Fibroblast of peridontal ligament (primary cell): ENCODE measurements at regions not wholly inside any gene's neighbourhood (a gene's known extent, or its start where the extent isn't known, plus 50 kb on each side); places are given as distances from the start of the nearest gene placed in this dataset.

Source experiments
- DNase-seq: peaks from one replicate; pipeline ENCODE4 v3.0.0-alpha.2; 2010; ENCODE audit errors: extremely low read depth

DNA sequence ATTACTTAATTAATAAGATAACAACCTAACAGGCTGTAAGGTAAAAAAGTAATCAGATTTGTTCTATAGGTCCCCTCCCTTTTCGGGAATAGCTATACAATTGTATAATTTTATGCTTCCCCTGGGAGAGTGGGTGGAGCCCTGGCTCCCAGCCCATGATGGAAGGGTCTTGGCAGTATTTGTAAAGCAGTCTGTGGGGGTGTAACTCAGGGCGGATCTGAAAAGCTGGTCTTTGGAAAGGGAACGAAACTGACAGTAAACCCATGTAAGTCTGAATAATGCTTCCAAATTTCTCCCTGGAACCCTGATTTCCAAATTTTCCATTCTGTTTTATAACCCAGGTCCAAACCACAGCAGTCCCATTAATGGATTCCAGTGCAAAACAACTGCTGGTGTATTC lies 110.4 kb downstream of the DAD1 start:
- DNase-seq, result no peak

DNA sequence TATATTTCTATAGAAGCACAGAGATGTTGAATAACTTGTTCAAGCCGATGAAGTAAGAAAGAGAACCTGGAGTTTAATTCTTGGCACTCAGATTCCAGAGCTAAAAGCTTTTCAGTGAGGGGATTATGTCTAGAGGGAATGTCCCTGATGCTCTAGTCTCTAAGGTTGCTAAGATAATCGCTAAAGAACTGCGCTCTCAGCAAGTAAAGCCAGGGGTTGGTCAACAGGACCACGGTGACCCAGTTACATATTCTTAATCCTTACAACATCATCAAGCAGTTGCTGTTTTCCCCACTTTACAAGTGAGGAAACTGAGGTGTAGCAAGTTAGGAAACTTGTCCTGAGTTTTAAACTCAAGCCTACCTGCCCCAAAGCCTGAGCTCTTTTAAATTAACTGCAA lies 110.8 kb downstream of the DAD1 start:
- no peak for DNase-seq

DNA sequence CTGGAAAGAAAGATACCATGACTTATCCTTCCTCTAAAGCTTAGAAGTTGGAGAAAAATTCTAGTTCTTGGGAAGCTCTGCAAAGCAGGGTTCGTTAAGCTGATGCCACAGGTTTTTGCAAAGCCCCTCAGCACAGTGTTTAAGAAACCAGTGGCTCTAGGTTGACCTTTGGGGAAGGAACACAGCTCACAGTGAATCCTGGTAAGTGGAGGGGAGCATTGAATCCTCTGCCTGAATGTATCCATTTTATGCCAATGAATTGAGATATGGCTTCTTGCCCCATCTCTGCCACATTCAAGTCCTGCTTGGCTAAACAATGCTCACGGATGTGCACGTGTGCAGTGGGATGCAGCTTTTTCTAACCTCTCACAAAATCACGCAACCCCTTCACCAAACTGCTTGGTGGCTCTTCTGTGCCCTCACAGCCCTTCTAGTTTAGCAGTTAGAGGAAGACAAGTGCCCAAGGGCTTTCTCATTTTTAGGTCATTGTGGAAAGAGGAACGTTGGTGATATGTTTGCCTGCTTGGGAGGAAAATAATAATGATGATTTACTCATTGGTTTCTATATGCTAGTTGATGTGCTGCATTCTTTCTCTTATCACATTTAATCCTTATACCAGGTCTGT lies 111.3 kb downstream of the DAD1 start:
- no peak for DNase-seq

DNA sequence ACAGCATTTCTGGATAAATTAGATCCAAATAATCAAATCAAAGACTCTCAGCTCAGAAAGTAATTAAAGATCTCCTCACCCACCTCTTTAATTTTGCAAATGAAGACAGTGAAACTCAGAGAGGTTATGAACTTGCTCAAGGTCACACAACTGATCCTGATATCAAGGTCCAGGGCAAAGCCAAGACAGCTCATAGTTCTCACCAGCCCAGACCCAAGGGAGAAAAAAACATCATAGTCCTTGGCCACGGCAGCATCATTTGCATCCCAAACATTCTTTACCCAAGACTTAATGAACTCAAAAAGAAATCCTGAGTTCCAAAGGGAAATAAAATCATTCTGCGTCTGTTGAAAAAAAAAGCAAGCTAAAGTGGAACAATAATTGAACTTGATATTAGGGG lies 112.1 kb downstream of the DAD1 start:
- no peak for DNase-seq

DNA sequence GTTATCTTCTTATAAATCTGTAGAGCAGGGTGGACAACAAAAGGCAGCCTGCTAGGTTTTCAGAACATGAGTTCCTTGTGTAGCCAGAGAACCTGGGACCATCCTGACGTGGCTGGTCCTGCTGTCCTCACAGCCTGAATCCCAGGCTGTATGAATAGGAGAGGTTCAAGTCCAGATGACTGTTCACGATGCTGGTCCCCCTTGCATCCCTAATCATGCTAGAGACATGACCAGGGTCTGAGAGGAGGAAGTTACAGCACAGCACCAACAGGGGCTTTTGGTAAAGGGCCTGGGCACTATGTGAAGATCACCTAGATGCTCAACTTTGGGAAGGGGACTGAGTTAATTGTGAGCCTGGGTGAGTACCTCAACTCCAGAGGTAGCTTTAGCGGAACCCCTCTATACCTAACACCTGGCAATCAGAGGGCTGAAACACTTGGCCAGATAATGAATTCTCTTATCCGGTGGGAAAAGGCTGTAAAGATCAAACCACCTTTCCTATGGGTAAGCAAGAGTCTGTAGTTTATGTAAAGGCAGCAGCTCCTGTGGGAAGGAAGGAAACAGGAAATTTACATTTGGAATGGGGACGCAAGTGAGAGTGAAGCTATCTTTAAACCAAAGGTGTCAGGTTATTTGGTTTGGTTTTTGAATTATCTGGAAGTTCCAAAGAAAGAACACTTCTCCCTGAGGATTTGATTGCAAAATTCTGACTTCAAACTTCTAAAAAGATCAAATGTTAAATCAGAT lies 112.8 kb downstream of the DAD1 start:
- DNase-seq, result no peak

DNA sequence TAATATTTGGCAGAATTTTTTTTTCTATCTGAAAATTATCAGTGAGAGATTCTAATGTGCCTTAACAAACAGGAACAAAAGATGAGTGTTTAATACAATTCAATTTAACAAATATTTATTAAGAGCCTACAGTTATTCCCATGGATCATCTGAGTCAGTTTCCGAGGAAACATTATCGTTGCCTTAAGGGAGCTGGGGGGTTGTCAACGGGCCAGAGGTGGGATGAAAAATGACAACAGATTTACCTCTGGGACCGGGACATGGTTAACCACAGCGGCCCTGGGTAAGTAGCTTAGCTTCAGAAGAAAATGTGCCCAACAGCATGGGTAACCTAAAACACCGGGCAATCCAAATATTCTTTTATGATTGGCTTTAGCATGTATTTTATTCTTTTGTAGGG lies 113.6 kb downstream of the DAD1 start:
- DNase-seq, result no peak

DNA sequence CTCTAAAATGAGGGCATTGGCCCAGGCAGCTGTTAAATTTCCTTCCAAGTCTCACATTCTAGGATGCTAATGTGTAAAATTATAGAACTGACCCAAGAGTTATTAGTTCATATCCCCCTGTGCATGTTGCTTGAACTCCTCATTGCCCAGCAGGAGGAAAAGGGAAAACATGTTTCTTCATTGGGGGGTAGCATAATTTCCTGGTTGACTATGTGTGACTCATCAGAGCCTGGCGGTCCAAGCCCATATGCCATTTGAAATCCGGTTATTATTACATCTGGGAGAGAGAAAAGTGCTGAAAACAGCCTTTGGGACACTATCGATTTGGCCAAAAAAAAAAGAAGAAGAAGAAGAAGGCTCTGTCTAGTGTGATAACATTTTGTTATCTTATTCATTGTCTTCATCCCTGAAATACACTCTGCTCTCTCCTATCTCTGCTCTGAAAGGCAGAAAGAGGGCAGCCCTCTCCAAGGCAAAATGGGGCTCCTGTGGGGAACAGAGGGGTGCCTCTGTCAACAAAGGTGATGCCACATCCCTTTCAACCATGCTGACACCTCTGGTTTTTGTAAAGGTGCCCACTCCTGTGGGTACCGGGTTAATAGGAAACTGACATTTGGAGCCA lies 114.2 kb downstream of the DAD1 start:
- no peak for DNase-seq

DNA sequence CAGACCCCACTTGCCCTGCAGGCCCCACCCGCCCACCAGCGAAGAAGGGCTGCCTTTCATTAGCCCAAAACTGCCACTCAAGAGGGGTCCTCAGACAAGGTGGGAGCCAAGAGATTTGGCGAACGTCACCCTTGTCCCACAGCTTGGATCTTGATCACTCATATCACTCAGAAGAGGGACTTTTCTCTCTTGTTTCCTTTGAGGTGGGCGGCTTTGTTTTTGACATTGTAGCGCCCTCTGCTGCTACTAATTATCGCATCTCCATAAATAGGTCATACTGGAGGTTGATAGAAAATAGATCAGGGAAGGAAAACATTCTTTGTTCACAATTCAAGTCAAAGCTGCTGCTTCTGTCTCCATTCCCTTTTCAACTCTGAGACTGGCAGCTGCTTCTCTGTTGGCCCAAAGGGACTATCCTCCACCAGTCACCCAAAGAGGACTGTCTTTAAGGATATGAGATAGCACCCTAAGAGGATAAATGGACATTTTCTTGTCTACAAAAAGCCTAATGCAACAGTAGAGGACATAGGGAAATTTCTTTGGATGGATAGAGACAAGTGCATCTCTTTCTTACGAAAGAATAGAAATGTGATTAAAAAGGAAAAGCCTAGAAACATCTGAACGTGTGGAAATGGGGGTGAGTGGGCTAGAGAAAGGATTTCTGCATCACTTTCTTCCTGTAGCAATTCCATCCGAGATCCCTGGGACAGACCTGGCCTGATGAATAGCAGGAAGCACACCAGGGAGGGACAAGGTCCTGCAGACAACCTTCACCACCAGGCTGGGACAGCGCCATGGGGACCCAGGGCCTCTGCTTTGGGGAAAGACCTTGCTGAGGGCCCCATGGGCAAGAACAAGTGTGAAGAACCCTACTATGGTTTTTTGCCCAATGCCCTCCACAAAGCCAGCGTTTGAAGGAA lies 115.8 kb downstream of the DAD1 start:
- DNase-seq, result peak; percentile 42

DNA sequence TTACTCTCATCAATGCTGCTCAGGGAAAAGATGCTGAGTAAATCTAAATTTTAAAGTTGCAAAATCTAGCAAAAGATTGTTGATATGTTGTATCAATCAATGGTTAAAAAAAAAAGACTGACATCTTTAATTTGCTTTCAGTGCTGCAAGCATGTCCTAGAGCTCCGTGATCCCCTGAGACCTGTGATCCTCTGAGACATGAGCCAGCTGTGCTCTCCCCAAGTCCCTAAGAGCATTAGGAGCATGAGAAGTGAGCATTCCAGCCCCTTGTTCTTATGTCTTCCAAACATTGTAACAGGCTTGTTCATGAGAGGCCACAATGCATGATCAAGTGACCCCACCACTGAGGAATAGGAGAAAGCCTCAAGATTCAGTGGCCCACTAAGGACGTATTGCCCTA lies 116.6 kb downstream of the DAD1 start:
- DNase-seq, result no peak

DNA sequence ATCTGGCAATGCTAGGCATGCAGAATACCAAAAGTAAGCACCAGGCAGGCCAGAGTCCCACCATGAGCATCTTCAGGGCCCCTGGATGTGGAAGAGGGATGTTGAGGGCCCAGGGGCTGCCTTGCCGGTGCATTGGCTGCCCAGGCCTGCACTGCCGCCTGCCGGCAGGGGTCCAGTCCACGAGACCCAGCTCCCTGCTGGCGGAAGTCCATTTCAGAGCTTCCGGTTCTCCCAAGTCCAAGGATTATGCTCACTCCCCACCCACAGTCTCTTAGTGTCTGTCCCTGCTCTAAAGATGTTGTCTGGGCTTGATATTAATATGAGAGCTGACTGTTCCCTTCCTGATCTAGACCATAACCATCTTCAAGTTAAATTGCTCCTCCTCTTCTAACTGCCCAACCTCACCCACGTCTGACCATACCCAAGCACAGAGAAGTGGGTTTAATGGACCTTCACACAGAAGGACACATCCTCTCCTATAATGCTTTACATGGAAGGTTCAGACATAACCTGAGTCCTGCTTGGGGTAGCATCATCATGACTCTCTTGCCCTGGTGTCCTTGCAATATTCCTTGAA lies 117.4 kb downstream of the DAD1 start:
- no peak for DNase-seq

DNA sequence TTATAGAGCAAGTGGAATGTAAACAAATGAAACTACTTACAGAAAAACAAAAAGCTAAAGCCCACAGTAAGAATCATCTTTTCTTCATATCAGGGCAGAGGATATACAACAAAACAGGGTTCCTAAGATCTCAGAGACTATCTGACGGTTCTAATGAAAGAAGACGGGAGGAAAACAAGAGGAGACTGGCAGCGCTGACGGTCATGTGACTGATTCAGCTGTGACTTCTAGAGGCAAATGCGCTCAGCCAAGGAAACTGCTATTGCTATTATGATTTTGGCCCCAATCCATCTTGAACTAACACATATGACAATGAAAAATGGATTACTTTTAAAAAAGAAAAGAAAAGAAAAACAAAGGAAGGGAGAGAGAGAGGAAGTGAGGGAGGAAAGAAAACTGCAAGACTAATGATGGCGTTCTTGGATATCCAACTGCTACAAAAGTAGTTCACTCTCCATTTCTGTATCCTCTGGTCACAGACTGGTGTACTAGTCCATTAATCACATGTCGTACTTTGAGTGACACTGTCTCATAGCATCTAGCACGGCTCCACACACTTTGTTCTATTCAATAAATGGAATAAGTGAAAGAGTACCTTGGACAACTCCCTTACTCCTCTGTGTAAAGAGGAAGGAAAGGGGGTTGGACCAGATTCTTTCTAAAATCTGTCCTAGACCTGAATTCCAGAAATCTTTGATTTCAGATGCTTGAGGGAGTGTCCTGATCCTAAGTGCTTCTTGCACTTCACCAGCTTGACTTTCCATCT lies 119.3 kb downstream of the DAD1 start:
- DNase-seq, result no peak

DNA sequence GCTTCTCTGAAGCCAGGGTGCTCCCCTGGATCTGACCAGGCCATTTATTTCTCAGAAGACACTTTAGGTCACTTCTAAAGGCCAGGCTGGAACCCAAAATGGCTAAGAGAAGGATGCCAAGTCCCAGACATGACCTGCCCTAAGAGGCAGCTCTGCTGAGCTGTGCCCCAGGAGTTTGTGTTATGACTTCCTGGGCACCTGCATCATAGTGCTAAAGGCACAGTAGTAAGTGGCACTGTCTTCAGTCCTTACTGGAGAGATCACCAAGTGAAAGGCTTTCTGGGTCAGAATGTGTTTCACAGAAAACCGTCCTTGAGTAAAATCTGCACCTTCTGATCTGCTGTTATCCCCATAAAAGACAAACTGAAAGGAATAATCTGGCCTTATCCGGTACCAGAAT lies 120.2 kb downstream of the DAD1 start:
- no peak for DNase-seq

DNA sequence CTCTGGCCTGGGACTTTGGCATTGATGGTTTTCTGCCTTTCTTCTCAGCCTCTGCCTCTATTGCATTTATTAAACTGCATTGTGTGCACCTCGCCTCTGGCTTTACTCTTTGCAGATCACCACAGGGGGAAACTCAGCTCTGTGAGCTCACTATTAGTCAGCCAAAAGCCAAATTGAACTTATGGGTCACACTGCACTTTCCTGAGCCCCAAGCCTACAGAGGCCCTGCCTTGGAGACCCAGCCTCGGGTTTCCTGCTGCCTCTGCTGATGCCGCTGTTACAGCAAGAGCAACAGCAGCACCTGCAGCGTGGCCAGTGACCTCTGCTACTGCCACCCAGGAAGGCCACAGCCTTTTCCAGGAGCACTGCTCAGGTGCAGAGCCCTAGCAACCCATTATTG lies 122.5 kb downstream of the DAD1 start:
- no peak for DNase-seq

DNA sequence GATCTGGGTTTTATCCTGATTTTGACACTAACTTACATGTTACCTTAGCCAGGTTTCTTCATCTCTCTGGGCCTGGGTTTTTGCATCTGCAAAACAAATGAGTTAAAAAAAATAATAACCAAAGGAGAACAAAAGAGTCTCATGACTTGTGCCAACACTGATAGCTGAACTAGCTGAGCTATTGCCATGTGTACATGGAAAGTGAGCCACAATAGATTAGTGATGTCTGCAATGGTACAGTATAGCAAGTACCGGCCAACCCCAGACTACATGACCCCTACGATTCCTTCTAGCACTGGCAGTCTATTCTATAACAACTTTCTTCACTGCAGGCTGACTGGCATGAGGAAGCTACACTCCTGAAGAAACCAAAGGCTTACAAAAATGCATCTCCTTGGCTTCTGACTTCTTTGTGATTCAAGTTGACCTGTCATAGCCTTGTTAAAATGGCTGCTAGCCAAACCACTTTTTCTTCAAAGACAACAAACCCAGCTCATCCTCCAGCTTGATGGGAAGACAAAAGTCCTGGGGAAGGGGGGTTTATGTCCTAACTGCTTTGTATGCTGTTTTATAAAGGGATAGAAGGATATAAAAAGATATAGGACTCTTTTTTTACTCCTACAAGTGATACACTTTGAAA lies 123.7 kb downstream of the DAD1 start:
- DNase-seq, result no peak

DNA sequence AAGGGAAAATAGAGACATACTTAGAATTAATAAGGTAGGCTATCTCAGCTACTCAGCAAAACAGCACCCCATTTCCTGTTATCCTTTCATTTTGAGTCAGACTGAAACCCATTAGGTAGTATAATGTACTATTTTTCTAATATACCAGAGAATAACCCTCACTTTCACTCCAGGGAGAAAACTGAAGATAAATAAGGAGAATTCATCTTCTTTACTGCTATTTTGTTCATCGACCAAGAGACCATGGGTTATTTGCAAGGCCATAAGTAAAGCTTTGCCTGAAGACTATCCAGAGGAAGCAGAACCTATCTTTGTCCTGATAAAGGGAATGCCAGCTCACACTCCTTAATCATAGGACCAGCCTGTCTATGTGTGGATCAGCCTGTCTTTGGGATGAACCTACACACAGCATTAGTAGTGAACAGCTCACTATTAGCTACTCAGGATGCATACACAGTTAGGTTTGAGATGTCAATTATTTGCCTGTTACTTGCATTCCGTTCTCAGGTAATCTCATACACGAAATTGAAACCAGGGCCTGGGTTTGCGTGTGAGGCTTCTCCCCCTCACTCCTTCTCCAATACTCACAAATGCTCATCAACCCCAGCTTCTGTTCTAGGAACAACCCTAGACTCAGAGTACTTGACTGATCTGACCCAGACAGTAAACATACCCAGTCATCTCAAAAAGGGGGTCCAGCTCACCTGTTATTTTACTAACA lies 124.4 kb downstream of the DAD1 start:
- DNase-seq, result no peak

DNA sequence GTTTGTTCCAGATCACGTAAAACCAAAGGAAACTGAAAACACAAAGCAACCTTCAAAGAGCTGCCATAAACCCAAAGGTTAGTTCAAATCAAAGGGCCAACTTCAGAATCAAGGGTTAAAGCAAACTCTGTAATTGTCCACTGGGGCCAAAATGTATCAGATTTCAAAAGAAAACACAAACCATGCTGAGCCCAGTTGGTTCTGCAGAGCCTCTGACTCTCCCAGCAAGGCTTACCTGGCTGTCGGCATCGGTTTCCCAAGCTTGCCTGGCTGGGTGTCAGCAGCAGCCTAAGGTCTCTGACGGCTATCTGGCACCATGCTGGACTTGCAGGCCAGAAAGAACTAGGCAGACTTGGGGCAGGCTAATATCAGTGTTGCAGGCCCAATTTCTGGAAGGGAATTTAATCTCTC lies 125.3 kb downstream of the DAD1 start:
- no peak for DNase-seq

DNA sequence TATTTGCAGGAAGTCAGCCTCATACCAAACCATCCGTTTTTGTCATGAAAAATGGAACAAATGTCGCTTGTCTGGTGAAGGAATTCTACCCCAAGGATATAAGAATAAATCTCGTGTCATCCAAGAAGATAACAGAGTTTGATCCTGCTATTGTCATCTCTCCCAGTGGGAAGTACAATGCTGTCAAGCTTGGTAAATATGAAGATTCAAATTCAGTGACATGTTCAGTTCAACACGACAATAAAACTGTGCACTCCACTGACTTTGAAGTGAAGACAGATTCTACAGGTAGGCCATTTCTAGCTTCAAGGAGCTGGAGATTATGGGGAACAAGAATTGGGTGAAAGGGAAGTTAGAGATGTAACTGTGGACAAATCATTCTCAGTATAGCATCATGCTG lies 126.1 kb downstream of the DAD1 start:
- no peak for DNase-seq

DNA sequence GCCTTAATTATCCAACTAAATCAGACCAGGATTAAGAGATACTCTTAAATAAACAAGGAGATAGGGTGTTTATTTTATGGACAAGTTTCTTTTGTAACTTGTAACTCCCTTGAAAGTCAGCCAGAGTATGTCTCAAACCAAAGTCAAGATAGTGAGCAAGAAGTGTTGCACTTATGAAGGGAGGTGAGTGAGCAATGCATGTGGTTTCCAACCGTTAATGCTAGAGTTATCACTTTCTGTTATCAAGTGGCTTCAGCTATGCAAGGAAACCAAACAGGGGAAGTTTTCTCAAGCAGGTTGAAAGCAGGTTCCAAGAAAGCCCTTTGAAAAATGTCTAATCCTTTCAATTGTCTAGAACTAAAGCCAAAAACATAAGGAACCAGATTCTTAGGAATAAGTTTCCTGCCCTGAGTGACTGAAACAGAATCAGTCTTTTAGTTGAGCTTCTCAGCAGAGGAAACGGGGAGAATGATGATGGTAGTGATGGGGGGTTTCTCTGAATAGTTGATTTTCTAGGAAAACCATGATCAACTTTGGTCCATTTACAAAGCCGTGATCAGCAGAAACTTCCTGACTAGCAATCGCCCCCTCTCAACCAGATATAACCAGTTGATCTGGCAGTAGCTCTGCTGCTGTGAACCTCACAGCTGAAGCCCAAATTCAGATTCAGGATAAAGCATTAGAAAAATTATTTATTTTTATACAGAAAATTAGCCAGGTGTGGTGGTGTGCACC lies 128.4 kb downstream of the DAD1 start:
- DNase-seq, result no peak

DNA sequence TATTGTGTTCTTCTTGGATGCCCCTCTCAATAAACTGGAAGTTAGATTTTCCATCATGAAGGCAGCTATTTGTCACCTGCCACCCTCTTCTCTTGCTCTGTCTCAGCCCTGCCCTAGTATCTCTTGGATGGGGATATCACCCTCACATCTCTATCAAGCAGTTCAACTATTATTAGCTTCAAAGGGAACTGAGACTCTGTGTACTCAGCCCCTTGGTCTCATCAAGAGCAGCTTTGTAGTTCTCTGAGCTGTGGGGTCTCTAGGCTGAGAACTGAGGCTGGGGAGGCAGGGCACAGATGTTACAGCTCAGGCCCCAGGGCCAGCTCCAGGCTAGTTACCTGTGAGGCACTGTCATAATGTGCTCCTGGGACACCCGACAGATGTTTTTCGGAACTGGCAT lies 130.3 kb downstream of the DAD1 start:
- DNase-seq, result no peak
